GM19239 (cell line): ENCODE measurements at regions not wholly inside any gene's neighbourhood (a gene's known extent, or its start where the extent isn't known, plus 50 kb on each side); places are given as distances from the start of the nearest gene placed in this dataset.

Experiments used
- DNase-seq: peaks from one replicate; pipeline ENCODE4 v3.0.0; 2011; ENCODE audit warnings: low spot score; ENCODE audit not compliant: insufficient read length
- FAIRE-seq: peaks from 2 replicates; lab custom pipeline; 2011; peaks lifted over from hg19 to GRCh38; lab: Jason Lieb, UNC

- FAIRE-seq (no peak), DNase-seq (no peak)
These were observed 353.6 kb upstream of the RIOK2 start for GRCh38 chr5:97536683-97537082.

- no peak for FAIRE-seq
- DNase-seq: no peak
These were observed 355.9 kb upstream of the RIOK2 start for GRCh38 chr5:97538912-97539311.

- FAIRE-seq: no peak
These were observed 358.8 kb upstream of the RIOK2 start for GRCh38 chr5:97541864-97542263.

GRCh38 chr5:97542469-97542868 lies 359.4 kb upstream of the RIOK2 start:
- FAIRE-seq (no peak), DNase-seq (no peak)

More at GRCh38 chr5:97541864-97542263, 358.8 kb upstream of the RIOK2 start:
- no peak for DNase-seq

- FAIRE-seq (no peak), DNase-seq (no peak)
These were observed 360.1 kb upstream of the RIOK2 start for GRCh38 chr5:97543166-97543565.

GRCh38 chr5:97544240-97544639 lies 361.2 kb upstream of the RIOK2 start:
- FAIRE-seq (no peak), DNase-seq (no peak)

- FAIRE-seq (no peak), DNase-seq (no peak)
These were observed 361.6 kb upstream of the RIOK2 start for GRCh38 chr5:97544678-97545077.

GRCh38 chr5:97545446-97545845 lies 362.4 kb upstream of the RIOK2 start:
- FAIRE-seq (no peak), DNase-seq (no peak)

GRCh38 chr5:97545886-97546535 lies 363.0 kb upstream of the RIOK2 start:
- DNase-seq (no peak), FAIRE-seq (peak; percentile 8)

GRCh38 chr5:97547430-97547829 lies 364.4 kb upstream of the RIOK2 start:
- FAIRE-seq (no peak), DNase-seq (no peak)

- DNase-seq (no peak), FAIRE-seq (peak; percentile 91)
These were observed 365.1 kb upstream of the RIOK2 start for GRCh38 chr5:97547999-97548738.

GRCh38 chr5:97548739-97549080 lies 365.7 kb upstream of the RIOK2 start:
- peak; percentile 40 for FAIRE-seq
- DNase-seq: no peak

- DNase-seq: no peak
- peak; percentile 42 for FAIRE-seq
These were observed 366.4 kb upstream of the RIOK2 start for GRCh38 chr5:97549496-97549895.

- no peak for DNase-seq
These were observed 367.1 kb upstream of the RIOK2 start for GRCh38 chr5:97550164-97550563.

GRCh38 chr5:97550818-97551217 lies 367.8 kb upstream of the RIOK2 start:
- FAIRE-seq (no peak), DNase-seq (no peak)

More at GRCh38 chr5:97550164-97550563, 367.1 kb upstream of the RIOK2 start:
- FAIRE-seq: no peak

GRCh38 chr5:97553604-97554452 lies 370.8 kb upstream of the RIOK2 start:
- FAIRE-seq (peak; percentile 26), DNase-seq (no peak)

- FAIRE-seq: no peak
These were observed 372.1 kb upstream of the RIOK2 start for GRCh38 chr5:97554977-97555643.

GRCh38 chr5:97555644-97555981 lies 372.6 kb upstream of the RIOK2 start:
- DNase-seq (no peak), FAIRE-seq (no peak)

More at GRCh38 chr5:97554977-97555643, 372.1 kb upstream of the RIOK2 start:
- DNase-seq: no peak

- FAIRE-seq (no peak), DNase-seq (no peak)
These were observed 377.0 kb upstream of the RIOK2 start for GRCh38 chr5:97559827-97560598.

GRCh38 chr5:97560599-97560993 lies 377.5 kb upstream of the RIOK2 start:
- FAIRE-seq (no peak), DNase-seq (no peak)
